GM19468 (cell line): ENCODE measurements at regions not wholly inside any gene's neighbourhood (a gene's known extent, or its start where the extent isn't known, plus 50 kb on each side); places are given as distances from the start of the nearest gene placed in this dataset.

Source experiments
- ATAC-seq: cut with Tn5 transposase; IDR thresholded peaks from one replicate; pipeline ENCODE4 v1.9.1; 2021; ENCODE audit warnings: mild to moderate bottlenecking, moderate library complexity, moderate number of reproducible peaks; ENCODE audit not compliant: unreplicated experiment; ENCODE audit errors: extremely low read depth

DNA sequence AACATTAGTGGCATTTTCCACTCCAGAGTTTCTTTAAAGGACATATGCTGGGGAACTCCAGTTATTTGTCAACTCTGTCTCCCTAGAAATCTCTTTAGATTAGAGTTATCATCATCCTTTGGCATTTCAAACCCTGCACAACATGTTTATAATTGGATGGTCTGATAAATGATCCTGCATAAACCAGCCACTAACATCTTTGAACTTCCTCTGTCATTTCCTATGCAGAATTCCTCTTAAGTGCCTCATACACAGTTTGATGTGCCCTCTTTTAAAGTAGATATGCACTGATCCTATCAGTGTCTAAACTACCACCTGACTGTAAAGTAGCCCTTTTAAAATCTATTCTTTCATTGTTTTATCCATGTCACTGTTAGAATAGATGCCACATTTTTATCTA, 306.3 kb upstream of the IRAK1BP1 start:
- no peak for ATAC-seq

- no peak for ATAC-seq
Observed at GRCh38 chr6:78565997-78566396, 301.4 kb upstream of the IRAK1BP1 start.

DNA sequence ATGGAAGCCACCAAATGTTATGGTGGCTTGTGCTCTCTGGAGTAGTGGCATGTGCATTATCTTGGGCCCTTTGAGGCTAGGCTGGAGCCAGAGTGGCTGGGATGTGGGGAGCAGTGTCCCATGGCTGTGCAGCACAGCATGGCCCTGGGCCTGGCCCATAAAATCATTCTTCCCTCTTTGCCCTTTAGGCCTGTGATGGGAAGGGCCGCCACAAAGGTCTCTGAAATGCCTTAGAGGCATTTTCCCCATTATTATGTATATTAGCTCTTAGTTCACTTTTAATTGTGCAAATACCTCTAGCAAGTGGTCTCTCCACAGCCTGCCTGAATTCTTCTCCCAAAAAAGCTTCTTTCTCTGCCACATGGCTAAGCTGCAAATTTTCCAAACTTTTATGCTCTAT, 297.3 kb upstream of the IRAK1BP1 start:
- no peak for ATAC-seq

DNA sequence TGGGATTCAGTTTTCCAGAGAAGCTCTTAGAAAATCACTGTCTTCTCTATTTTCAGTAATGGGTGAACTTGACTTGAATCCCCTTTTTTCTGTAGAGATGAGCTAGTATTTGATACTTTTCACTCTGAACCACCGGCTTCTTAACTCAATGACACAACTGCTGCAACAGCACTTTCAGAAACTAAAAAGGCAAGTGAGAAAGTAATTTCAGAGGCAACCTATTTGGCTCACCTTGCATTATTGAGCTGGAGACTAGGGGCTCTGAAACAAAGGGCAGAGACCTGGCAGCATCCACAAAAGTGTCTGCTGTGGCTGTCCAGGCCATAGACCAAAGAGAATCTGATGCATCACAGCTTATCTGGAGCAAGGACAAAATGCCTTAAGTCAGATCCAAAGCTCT, 289.8 kb upstream of the IRAK1BP1 start:
- ATAC-seq: no peak

DNA sequence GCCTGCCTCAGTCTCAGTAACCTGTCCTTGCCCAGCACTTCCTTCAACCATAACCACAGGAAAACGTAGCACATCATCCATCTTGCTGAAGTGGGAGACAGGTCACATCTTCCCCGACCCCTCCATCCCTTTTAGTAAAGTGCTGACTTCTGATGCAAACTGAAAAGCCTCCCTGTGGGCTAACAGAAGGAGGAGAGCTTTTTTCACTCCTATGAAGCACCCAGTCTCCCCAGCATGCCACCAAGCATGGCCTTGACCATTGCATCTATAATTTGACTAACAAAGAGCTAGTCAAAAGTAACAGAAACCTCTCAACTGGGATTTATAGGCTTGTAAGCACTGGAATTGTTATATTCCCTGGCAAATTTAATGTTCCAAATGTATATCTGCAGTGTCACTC, 288.9 kb upstream of the IRAK1BP1 start:
- no peak for ATAC-seq

GRCh38 chr6:78580923-78581322, 286.4 kb upstream of the IRAK1BP1 start:
- no peak for ATAC-seq

DNA sequence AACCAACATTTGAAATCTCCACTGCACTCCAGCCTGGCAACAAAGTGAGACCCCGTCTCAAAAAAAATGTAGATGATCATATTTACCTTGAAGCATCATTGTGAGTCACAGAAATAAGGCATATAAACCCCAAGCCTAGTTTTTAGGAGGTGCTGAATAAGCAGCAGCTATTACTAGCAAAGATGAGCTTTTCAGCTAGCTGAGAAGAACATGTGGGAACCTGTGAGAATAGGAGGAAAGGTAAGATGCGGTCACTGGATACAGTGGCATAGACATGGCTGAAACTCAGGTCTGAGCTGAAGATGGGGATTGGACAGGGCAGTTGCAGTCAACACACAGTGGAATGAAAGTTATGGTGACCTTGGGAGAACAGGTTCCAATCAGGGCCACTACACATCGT, 284.3 kb upstream of the IRAK1BP1 start:
- ATAC-seq: no peak

DNA sequence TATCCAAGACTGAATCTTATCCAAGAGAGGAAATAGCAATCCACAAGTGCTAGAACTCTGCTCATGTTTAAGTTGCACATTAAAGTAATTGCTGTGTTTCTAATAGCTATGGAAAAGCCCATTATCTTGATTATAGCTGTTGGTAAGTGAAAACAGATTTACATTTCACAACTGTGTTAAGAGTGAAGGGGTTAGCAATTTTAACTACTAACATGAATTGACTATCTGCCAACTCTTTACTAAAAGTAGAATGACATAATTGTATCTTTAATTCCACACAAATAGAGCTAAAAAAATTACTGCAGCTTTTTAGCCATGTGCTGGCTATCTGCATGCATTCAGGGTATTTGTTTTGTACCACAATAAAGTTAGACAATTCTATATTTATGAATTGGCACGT, 277.9 kb upstream of the IRAK1BP1 start:
- ATAC-seq: no peak

DNA sequence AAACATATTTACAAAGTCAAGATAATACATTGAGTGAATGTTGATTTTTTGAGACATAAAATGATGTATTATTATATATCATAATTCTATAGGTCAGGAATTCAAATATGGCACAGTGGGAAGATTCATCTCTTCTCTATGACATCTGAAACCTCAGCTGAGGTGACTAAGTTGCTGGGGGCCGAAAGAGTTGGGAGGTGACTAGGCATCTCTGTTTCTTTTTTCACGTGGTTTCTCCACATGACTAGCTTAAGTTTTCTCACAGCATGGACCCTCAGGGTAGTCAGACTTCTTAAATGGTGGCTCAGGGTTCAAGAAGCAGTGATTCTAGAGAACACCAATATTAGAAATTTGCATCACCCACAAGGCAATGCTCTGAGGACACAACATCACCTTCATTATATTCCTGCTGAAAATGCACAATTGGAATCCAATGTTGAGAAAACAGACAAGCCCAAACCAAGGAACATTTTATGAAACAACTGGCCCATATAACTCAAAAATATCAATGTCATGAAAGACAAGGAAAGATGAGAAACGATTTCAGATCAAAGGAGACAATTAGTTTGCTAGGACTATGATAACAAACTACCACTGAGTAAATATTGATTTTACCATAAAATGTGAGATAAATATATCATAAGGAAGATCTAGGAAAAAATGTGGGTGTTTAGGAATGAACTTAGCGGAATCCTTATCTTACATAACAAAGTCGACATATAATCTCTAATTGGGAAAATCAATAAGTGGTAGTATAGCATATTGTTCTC, 273.3 kb upstream of the IRAK1BP1 start:
- ATAC-seq: no peak

- no peak for ATAC-seq
Observed at GRCh38 chr6:78594668-78595066, 272.7 kb upstream of the IRAK1BP1 start.

- no peak for ATAC-seq
Observed at GRCh38 chr6:78597966-78598365, 269.4 kb upstream of the IRAK1BP1 start.

- ATAC-seq: no peak
Observed at GRCh38 chr6:78598966-78599365, 268.4 kb upstream of the IRAK1BP1 start.

DNA sequence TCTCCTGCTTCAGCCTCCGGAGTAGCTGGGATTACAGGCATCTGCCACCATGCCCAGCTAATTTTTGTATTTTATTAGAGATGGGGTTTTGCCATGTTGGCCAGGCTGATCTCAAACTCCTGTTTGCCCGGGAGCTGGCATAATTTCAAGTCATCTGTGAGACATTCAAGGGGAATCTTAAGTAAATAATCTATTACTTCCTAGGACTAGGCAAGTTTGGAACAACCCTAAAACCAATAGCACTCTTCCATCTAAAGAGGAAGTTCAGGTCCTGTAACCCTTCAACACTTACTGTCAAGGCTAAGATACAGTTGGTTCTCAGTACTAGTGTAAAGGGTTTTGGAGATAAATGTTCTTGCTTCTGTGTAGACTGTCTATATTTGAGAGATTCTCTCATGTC, 267.8 kb upstream of the IRAK1BP1 start:
- ATAC-seq: no peak

- ATAC-seq: no peak
Observed at GRCh38 chr6:78605909-78606446, 261.4 kb upstream of the IRAK1BP1 start.

GRCh38 chr6:78607189-78607588, 260.2 kb upstream of the IRAK1BP1 start:
- ATAC-seq: no peak

GRCh38 chr6:78611102-78611620, 256.2 kb upstream of the IRAK1BP1 start:
- no peak for ATAC-seq

DNA sequence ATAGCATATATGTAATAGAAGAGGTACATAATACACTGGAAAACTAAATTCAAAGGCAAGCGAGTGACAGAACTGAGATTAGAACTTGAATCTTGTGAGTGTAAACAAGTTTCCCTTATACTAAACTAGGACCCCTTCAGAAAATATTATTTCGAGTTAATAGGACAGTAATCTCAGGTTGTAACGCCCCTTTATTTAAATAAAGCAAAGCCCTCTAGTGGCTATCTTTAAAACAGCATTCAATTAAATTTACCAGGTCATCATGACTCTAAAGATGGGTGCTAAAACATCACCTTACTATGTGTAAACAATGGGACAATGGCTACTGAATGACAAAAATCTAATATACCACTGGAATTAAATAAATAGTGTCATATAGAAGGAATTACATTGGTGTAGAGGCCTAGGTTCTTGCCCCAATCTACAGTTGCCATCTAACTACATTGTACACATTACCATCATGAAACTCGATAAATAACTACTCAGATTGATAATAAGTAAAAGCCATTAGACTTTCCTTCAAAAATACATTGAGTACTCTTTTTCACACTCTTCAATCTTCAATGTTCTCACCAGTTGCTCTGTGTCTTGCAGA, 255.4 kb upstream of the IRAK1BP1 start:
- no peak for ATAC-seq

DNA sequence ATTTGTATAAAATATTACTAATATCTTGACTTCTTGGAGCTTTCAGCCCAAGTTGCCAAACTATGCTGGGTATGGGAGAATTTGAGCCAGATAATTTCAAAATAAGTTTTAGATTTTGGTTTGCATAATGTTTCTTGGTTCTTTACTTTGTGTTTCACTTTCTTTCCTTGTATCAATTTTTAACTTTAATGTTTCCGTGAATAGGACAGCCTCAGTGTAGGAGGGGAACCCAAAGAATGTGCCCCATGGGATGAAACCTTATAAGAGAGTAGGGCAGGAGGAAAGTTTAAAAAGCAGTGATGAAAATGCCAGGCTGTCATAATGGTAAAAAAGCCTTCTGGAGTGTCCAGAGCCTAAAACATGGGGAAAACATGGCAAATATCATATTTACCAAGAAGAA, 252.4 kb upstream of the IRAK1BP1 start:
- no peak for ATAC-seq

GRCh38 chr6:78615430-78615904, 251.9 kb upstream of the IRAK1BP1 start:
- no peak for ATAC-seq

- no peak for ATAC-seq
Observed at GRCh38 chr6:78618970-78619369, 248.4 kb upstream of the IRAK1BP1 start.

- ATAC-seq: no peak
Observed at GRCh38 chr6:78623554-78623953, 243.8 kb upstream of the IRAK1BP1 start.
